DOHH2 (cell line): ENCODE measurements at regions not wholly inside any gene's neighbourhood (a gene's known extent, or its start where the extent isn't known, plus 50 kb on each side); places are given as distances from the start of the nearest gene placed in this dataset.

Experiments
- H3F3A ChIP-seq: fragments of 200-600 bp; sonication (generic), shearing (Covaris generic); 2 replicates; pipeline ENCODE4 v1.6.0; 2016; ENCODE audit warnings: antibody characterized with exemption, mild to moderate bottlenecking; ENCODE audit not compliant: control insufficient read depth, insufficient read depth
- H3K27ac ChIP-seq: fragments of 200-600 bp; sonication (generic); 2 replicates; pipeline ENCODE4 v1.5.1; 2014; ENCODE audit warnings: low read depth, mild to moderate bottlenecking, low read length, moderate library complexity
- H3K27me3 ChIP-seq: fragments of 200-600 bp; sonication (generic); 2 replicates; pipeline ENCODE4 v1.6.1; 2014; ENCODE audit warnings: mild to moderate bottlenecking, low read length, mixed read lengths; ENCODE audit not compliant: control insufficient read depth
- H3K36me3 ChIP-seq: fragments of 200-600 bp; sonication (generic); 2 replicates; pipeline ENCODE4 v1.6.1; 2014; ENCODE audit warnings: mild to moderate bottlenecking, low read length, moderate library complexity, mixed read lengths; ENCODE audit not compliant: control insufficient read depth
- H3K4me1 ChIP-seq: fragments of 200-600 bp; sonication (generic); 2 replicates; pipeline ENCODE4 v1.6.1; 2014; ENCODE audit warnings: mild to moderate bottlenecking, low read length, mixed read lengths; ENCODE audit not compliant: control insufficient read depth
- H3K4me2 ChIP-seq: fragments of 200-600 bp; sonication (generic); 2 replicates; pipeline ENCODE4 v1.6.0; 2014; ENCODE audit warnings: mild to moderate bottlenecking, low read length, moderate library complexity
- H3K4me3 ChIP-seq: fragments of 200-600 bp; sonication (generic); 2 replicates; pipeline ENCODE4 v1.5.1; 2014; ENCODE audit warnings: mild to moderate bottlenecking, low read length, mixed read lengths
- H3K79me2 ChIP-seq: fragments of 200-600 bp; sonication (generic); 2 replicates; pipeline ENCODE4 v1.6.1; 2014; ENCODE audit warnings: mild to moderate bottlenecking, low read length, mixed read lengths; ENCODE audit not compliant: control insufficient read depth
- H3K9me2 ChIP-seq: fragments of 200-600 bp; sonication (generic); replicated peaks from 2 replicates; pipeline ENCODE4 v1.6.1; 2014; ENCODE audit warnings: mild to moderate bottlenecking, low read length, mixed read lengths; ENCODE audit not compliant: control insufficient read depth
- H3K9me3 ChIP-seq: fragments of 200-600 bp; sonication (generic); 2 replicates; pipeline ENCODE4 v1.6.1; 2014; ENCODE audit warnings: antibody characterized with exemption, low read length, mixed read lengths; ENCODE audit not compliant: control insufficient read depth, insufficient read depth
- H4K20me1 ChIP-seq: fragments of 200-600 bp; sonication (generic); 2 replicates; pipeline ENCODE4 v1.6.0; 2014; ENCODE audit warnings: low read depth, mild to moderate bottlenecking, antibody characterized with exemption, low read length, moderate library complexity; ENCODE audit not compliant: control insufficient read depth, insufficient read depth
- CTCF ChIP-seq: fragments of 200-600 bp; sonication (generic); IDR thresholded peaks from one replicate; pipeline ENCODE4 v1.5.1; 2014; ENCODE audit warnings: antibody characterized with exemption, mild to moderate bottlenecking, low read depth, low read length; ENCODE audit not compliant: poor library complexity, severe bottlenecking
- EZH2phosphoT487 ChIP-seq: fragments of 200-600 bp; sonication (generic); IDR thresholded peaks from 2 replicates; pipeline ENCODE4 v1.6.1; 2017; ENCODE audit warnings: borderline replicate concordance, mild to moderate bottlenecking, antibody characterized with exemption, low read length, moderate library complexity, mixed read lengths

- no peaks in the 10 kb centered on the region for H3K4me1 ChIP-seq
- no peaks in the 10 kb centered on the region for H3K9me3 ChIP-seq
- TF ChIP-seq CTCF = no peak
- TF ChIP-seq EZH2phosphoT487 = no peak
- no peaks in the 10 kb centered on the region for H3K9me2 ChIP-seq
- H3K36me3 ChIP-seq = no peaks in the 10 kb centered on the region
- H3K4me3 ChIP-seq = no peak overlapping the region
- no peaks in the 10 kb centered on the region for H3F3A ChIP-seq
- no peak overlapping the region for H3K27ac ChIP-seq
- no peaks in the 10 kb centered on the region for H3K79me2 ChIP-seq
- H3K27me3 ChIP-seq = no peaks in the 10 kb centered on the region
- H3K4me2 ChIP-seq = no peak overlapping the region
- H4K20me1 ChIP-seq = no peaks in the 10 kb centered on the region
These were observed 223.6 kb downstream of the RAB28 start for GRCh38 chr4:13260513-13260912.

- no peaks in the 10 kb centered on the region for H3K4me1 ChIP-seq
- TF ChIP-seq CTCF = no peak
- TF ChIP-seq EZH2phosphoT487 = no peak
These were observed 233.9 kb downstream of the RAB28 start for GRCh38 chr4:13250263-13250662.

GRCh38 chr4:13248621-13249298 lies 235.4 kb downstream of the RAB28 start:
- Histone ChIP-seq H3K79me2 (no peaks in the 10 kb centered on the region), H3K9me2 (no peaks in the 10 kb centered on the region), H3K4me1 (no peaks in the 10 kb centered on the region), H3F3A (no peaks in the 10 kb centered on the region), H3K4me3 (no peak overlapping the region), H4K20me1 (no peaks in the 10 kb centered on the region), H3K9me3 (0 out of 2 replicates have a peak, but pooled peaks cover 2% of the 10 kb centered on the region), H3K36me3 (no peaks in the 10 kb centered on the region), H3K4me2 (no peak overlapping the region), H3K27ac (no peak overlapping the region), H3K27me3 (no peaks in the 10 kb centered on the region)
- TF ChIP-seq EZH2phosphoT487 = no peak
- peak; percentile 18 for TF ChIP-seq CTCF

More at GRCh38 chr4:13250263-13250662, 233.9 kb downstream of the RAB28 start:
- Histone ChIP-seq H3K9me3 (0 out of 2 replicates have a peak, but pooled peaks cover 2% of the 10 kb centered on the region), H3K27ac (no peak overlapping the region), H3K4me3 (no peak overlapping the region), H3F3A (no peaks in the 10 kb centered on the region), H3K36me3 (no peaks in the 10 kb centered on the region), H3K27me3 (no peaks in the 10 kb centered on the region), H3K79me2 (no peaks in the 10 kb centered on the region), H3K9me2 (no peaks in the 10 kb centered on the region), H4K20me1 (no peaks in the 10 kb centered on the region), H3K4me2 (no peak overlapping the region)
